GM21619 (cell line): ENCODE measurements at regions not wholly inside any gene's neighbourhood (a gene's known extent, or its start where the extent isn't known, plus 50 kb on each side); places are given as distances from the start of the nearest gene placed in this dataset.
A peak's percentile ranks its signal among the peaks of the same experiment; 100 is the strongest.
"Not testable (repeated sequence)": the region's sequence is repeated elsewhere in the genome, so short reads cannot be mapped to it uniquely, and the experiment has no call there.

Experiments
- ATAC-seq: cut with Tn5 transposase; IDR thresholded peaks from one replicate; pipeline ENCODE4 v1.9.1; 2021; ENCODE audit not compliant: unreplicated experiment

DNA sequence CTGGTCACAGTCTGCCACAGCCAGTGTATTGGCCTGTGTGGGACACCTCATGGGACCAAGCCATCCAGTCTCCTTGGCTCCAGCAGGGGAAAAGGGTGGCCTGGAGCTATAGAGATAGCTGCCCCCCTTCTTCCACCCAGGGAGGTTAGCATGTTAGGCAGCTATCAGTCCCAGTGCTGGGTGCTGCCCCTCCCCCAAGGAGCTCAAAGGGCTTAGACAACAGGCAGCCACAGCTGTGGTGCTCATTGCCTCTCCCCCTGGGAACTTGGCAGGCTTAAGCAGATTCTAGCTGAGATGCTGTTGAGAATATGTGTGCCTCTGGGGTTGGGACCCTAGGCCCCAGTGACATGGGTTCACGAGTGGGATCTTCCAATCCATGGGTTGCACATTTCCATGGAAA is 226.0 kb upstream of the PTGER4 start:
- no peak for ATAC-seq

DNA sequence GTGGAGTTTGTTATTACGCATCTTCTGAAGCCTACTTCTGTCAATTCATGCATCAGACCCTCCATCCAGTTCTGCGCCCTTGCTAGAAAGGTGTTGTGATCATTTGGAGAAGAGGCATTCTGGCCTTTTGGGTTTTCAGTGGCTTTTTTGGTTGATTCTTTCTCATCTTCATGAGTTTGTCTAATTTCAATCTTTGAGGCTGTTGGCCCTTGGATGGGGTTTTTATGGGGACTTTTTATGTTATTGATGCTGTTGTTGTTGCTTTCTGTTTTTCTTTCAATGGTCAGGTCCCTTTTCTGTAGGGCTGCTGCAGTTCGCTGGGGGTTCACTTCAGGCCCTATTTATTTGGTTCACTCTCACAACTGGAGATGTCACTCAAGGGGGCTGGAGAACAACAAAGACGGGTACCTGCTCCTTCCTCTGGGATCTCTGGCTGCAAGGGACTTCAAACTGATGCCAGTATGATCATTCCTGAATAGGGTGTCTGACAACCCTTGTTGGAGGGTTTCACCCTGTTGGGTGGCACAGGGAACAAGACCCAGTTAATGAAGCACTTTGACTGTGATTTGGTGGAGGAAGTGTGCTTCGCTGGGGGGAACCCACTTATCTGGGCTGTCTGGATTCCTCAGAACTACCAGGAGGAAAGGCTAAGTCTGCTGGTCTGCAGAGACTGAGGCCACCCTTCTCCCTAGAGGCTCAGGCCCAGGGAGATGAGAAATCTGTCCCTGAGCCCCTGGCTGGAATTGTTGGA is 226.7 kb upstream of the PTGER4 start:
- no peak for ATAC-seq

DNA sequence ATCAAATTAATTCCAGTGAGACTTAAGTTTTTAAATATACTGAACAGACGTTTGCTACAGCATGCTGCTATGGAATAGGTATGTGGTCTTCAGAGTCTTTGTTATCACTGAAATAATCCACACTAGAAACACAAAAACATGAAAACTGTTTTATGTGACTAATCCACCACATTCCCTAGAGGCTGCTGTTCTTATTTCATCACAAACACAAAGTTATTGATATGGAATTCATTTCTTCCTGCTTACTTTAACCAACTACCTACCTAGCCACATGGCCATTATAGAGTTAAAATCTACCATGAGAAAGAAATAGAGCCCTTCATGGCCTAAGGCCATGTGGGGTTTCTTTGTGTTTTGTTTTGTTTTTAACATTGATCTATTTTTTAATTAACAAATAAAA is 232.3 kb upstream of the PTGER4 start:
- ATAC-seq: no peak

DNA sequence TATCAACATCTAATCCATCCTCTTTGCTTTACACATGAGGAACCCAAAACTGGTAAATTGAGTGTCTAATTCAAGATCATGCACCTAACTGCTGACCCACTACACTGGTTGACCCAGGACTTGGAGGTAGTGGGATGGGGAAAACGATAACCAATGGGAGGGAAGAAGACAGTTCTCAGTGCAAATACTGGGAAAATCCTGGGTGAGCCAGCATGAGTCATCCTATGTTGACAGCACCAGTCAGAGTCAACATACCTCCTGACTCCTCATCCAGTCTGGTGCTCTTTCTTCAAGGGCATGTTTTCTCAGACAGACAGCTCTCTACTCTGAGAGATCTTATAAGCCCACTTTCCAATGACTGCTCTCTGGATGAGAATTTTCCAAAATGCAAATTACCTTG is 232.8 kb upstream of the PTGER4 start:
- no peak for ATAC-seq

DNA sequence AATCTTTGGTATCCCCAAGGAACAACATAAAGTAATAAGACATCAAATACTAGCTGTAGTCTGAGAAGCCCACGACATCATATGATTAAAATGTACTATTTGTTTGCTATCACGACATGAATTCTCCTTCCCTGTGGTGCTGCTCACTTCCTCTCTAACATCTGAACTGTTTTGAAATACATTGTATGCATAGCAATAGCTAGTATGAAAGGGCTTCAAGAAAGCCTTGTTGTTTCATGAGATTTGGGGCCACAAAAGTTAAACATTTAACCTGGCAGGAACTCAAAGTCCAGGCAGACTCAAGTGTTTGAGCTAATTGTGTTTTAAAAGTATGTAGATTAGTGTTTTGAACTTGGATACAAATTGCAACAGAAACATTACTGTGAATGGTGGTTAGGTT is 237.4 kb upstream of the PTGER4 start:
- ATAC-seq: peak; percentile 53

DNA sequence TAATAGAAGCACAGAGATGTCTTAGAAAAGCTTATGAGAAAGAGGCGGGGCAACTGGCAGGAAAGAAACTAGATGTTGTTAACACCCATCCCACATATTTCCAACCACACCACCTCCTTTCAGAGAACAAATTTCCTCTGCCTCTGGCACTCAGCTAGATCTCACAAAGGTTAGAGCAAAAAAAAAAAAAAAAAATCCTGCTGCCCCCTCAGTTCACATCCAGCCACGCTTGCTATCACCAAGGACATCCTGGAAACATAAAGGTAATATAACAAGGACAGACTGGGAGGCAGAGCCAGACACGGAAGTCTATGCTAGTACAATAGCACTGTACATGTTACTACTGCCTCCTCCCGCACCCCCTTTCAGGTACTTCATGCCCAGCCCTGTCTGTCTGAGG is 238.0 kb upstream of the PTGER4 start:
- no peak for ATAC-seq

DNA sequence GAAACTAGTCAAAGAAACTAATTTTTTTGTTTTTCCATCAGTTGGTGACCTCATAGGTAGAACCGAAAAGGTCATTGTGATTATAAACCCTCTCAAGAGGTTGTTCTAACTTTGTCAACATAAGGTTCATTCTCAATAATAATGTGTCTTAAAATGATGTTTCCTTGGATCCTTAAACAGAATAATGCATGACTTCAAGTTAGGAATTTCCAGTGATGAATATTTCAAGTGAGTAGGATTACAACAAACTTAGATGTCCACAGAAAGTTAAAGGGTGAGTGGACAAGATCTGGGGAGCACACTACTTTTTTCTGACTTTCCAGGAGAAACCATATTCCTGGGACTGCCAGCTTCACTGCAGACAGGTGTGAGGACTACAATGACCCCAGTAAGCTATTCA is 239.0 kb upstream of the PTGER4 start:
- ATAC-seq: no peak

DNA sequence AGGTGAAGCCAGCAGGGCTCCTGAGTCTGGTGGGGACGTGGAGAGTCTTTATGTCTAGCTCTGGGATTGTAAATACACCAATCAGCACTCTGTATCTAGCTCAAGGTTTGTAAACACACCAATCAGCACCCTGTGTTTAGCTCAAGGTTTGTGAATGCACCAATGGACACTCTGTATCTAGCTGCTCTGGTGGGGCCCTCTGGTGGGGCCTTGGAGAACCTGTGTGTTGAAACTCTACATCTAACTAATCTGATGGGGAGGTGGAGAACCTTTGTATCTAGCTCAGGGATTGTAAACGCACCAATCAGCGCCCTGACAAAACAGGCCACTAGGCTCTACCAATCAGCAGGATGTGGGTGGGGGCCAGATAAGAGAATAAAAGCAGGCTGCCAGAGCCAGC is 240.6 kb upstream of the PTGER4 start:
- ATAC-seq: not testable (repeated sequence)

DNA sequence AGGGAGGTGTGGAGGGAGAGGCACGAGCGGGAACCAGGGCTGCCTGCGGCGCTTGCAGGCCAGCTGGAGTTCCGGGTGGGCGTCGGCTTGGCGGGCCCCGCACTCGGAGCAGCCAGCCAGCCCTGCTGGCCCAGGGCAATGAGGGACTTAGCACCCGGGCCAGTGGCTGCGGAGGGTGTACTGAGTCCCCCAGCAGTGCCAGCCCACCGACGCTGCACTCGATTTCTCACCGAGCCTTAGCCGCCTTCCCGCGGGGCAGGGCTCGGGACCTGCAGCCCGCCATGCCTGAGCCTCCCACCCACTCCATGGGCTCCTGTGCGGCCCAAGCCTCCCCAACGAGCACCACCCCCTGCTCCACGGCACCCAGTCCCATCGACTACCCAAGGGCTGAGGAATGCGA is 241.1 kb upstream of the PTGER4 start:
- ATAC-seq: not testable (repeated sequence)

DNA sequence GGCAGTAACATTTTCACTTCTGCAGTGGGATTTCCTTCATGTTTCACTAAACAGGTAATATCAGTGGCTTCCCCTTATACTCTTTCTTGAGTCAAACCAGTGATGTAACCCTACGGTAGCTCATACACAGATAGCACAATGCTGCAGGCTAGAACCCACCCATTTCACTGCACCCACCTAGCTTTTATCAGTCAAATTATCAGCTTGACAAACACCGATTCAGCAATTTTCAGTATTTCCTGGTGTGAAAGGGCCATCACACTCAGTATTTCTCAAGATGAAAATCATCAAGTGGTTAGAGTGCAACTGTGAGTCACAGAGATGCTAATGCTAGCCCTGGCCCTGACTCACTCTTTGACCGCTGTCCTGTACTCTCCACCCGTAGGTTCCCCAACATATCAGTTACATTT is 242.3 kb upstream of the PTGER4 start:
- ATAC-seq: peak; percentile 69

DNA sequence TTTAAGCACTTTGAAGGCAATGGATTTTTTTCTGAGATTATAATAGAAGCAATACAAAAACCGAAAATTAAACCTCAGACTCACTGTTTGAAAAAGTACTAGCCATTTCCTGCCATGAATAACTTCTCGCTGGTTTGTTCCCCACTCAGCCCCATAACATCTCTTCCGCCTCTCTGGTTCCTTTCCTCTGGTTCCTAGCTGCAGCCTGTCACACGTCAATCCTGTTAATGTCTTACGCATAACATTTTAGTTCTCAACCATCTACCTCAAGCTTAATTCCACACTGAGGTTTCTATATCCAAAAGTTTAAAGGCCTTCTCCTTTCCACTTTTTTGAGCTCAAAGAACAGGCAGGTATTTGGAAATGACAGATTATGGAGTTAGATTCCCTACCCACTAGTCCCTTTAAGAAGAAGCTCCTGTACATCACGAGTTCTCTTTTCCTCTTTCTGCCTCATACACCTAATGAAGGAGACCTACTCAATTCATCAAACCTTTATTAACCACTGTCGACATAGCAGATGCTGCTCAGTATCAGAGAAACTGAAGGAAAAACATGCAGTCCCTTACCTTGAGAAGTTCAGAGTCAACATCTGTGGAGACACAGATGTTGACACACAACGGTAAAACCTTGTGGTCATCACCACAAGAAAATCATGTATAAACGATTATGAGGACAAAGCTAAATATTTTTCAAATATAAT is 243.0 kb upstream of the PTGER4 start:
- peak; percentile 67 for ATAC-seq

DNA sequence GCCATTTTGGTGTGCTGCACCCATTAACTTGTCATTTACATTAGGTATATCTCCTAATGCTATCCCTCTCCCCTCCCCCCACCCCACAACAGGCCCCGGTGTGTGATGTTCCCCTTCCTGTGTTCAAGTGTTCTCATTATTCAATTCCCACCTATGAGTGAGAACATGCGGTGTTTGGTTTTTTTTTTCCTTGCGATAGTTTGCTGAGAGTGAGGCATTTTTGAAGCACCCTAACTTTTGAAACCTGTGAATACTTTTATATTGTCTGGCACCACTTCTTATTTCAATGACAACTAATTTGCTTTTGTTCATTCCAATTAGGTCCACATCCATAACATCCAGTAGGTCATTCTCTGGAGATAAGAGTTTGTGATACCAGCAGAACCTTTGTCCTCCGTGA is 244.0 kb upstream of the PTGER4 start:
- ATAC-seq: not testable (repeated sequence)

DNA sequence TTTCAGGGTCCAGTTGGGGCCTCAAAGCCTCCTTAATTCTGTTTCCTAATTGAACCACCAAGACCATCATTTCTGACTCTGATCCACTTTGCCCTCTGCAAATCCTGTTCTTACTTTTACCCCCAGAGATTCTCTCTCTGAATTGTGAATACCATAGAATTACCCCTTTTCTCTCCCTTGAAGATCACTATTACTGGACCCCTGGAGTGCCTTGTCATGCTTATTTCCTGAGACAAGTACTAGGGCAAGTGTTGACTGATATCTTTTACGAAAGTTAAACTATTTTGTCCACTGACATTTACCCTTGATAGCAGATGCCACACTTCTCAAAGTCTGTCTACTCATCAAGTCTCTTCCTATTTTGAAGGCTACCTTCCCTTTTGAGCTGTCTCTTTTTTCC is 246.9 kb upstream of the PTGER4 start:
- ATAC-seq: no peak

DNA sequence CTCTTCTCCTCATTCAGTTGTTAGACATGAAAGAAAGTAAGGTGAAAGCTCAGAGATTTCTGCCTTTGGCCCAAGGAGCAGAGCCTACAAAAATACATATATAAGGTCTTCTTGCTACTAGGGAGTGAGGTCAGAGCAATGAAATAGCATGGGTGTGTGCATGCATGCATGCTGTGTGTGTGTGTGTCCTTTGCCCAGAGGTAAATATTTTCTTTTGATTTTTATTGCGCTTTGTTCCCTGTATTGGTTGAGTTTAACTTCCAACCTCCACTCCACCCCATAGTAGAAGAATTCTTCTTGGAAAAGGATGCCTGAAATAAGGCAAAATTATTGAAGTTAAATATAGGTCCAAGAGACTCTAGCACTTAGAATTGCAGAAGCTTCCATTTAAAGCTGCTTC is 248.0 kb upstream of the PTGER4 start:
- no peak for ATAC-seq

DNA sequence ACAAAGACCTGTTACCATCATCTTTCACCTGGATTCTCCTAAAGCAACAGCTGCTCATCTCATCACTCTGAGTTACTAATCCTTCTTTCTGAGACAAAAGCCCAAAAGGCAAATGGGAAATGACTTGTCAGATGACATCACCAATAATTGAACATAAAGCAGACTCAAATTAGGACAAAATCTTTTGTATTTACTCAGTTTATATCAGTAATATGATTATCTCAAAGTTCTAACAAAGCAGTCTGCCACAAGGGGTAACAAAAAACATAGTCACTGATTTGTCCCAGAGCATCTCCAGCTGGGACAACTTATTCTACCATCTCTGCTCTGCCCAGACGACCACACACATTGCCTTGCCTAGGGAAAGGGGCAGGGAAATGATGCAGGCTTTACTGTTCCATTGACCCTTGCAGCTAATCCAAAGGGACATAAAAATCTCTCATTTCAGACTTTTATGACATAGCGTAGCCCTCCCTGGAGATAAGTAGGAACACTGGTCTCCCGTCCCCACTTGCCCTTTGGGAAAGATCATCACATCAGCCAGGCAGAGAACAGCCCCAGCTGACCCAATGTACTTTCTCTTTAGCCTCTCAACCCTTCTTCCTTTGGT is 249.5 kb upstream of the PTGER4 start:
- no peak for ATAC-seq

DNA sequence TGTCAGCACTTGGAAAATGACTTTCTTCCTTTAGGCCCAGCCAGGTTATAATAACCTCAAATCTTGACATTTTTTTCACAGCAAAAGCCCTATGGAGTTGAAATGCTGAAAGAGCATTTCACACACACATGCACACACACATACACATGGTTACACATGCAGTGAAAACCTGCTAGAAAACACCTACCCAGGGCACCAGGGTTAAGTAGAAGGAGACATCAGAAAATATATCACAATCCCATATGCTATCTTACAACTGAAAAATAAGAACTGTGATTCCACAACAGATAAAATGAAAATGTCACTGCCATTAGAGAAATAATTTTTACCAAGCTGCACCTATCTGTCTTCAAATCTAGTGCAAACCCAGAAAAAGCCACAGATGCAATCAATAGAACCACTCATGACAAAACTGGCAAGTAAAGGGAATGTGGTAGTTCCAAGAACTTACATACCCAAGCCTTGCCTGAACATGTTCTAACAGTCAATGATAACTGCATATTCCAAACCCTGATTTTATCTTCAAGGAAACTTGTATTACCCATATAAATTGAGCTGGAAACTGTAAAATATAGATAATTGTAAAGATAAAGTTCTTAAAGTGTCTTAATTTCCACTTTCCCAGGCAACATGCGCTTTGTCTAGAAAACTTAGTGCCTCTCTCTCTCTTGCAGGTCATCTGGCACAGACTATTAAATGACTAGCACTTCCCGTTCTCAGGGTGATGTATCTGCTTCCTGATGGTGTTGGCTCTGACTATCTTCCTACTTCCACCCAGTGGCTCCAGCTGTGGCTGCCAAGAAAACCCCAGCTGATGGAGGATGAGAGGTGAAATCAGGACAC is 250.2 kb upstream of the PTGER4 start:
- no peak for ATAC-seq

DNA sequence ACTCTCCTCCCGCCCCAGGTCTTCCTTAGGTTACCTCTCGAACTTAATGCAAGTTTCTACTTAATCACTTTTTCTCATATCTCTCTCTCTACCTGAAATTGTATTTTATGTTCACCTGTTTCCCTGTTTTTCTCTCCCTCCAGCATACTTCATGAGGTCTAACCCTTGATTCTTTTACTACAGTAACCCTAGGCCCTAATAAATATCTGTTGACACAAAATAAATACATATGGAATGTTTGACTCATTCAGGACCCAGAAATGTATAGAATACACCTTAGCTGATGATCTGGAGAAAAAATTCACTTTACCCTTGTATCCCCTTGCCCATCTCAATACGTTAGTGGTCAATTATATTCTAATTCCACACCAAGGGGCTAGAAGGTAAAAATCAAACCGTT is 250.9 kb upstream of the PTGER4 start:
- ATAC-seq: no peak

DNA sequence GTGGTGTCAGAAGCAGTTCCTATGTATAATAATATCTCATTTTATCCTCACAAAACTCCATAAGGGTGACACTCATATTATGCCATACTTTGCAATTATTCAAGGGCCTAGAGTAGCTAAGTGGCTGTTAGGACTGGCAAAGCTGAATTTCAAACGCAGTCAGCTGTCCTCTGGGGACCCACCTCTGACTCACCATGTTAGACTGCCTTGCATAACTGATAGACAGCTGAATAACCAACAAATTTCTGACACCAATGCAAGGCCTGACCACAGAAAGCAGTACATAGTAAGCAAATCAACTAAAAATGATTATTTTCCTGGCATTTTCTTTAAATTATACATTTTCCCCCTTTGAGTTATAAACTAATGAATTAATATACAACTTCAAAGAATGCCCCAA is 251.6 kb upstream of the PTGER4 start:
- peak; percentile 78 for ATAC-seq

DNA sequence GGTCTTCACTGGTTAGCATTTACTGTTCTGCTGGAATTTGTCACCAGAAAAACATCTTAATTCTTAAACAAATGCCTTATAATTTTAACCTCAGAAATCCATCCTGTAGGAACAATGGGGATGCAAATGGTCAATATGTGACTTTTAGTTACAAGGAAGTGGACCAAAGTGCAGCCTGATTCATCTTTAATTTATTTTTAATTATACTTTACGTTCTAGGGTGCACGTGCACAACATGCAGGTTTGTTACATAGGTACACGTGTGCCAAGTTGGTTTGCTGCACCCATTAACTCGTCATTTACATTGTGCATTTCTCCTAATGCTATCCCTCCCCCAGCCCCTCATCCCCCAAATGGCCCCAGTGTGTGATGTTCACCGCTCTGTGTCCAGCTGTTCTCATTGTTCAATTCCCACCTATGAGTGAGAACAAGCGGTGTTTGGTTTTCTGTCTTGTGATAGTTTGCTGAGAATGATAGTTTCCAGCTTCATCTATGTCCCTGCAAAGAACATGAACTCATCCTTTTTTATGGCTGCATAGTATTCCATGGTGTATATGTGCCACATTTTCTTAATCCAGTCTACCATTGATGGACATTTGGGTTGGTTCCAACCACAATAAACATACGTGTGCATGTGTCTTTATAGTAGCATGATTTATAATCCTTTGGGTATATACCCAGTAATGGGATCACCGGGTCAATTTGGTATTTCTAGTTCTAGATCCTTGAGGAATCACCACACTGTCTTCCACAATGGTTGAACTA is 262.5 kb upstream of the PTGER4 start:
- ATAC-seq: not testable (repeated sequence)

DNA sequence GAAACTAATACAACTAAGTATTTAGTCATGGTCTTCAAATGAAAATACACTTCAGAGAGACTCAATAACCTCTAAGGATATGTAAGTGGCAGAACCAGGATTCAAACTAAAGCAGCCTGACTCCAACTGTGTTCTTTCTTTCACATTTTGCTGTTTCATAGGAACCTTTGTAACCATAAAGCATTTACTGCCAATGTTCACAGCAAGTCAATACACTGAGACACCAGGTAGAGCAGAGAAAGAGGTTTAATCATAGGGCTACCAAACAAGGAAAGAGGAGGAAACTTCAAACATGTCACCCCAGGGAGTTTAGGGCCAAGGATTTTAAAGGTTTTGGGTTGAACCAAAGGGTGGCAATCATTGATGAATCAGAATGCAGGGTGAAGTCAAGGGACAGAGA is 263.1 kb upstream of the PTGER4 start:
- ATAC-seq: no peak

DNA sequence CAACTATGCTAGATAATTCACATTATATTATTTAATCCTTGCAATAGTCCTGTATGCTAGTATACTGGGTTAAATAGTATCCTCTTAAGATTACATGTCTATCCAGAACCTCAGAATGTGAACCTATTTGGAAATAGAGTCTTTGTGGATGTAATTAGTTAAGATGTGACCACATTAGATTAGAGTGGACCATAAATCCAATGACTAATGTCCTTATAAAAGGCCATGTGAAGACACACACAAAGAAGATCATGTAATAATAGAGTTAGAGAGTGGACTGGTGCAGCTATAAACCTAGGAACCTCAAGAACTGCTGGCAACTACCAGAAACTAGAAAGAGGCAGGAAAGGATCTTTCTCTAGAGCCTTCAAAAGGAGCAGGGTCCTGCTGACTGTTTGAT is 263.6 kb upstream of the PTGER4 start:
- no peak for ATAC-seq
